Caki2 (cell line): ENCODE measurements at regions not wholly inside any gene's neighbourhood (a gene's known extent, or its start where the extent isn't known, plus 50 kb on each side); places are given as distances from the start of the nearest gene placed in this dataset.

Experiments used
- DNase-seq: peaks from one replicate; pipeline ENCODE4 v3.0.0-alpha.2; 2015; ENCODE audit warnings: low read depth
- in situ Hi-C: cut with HindIII; loops from 2 replicates; pipeline ENCODE4 v1.10.0; 2016; ENCODE audit warnings: low sequenced_read_pairs, low pct_unique_long_range_greater_than_20kb, mixed read lengths

- no peak for DNase-seq
- in situ Hi-C loops: no loop called here
Measured at GRCh38 chr4:81562093-81562492, 90.4 kb upstream of the RASGEF1B start.

DNA sequence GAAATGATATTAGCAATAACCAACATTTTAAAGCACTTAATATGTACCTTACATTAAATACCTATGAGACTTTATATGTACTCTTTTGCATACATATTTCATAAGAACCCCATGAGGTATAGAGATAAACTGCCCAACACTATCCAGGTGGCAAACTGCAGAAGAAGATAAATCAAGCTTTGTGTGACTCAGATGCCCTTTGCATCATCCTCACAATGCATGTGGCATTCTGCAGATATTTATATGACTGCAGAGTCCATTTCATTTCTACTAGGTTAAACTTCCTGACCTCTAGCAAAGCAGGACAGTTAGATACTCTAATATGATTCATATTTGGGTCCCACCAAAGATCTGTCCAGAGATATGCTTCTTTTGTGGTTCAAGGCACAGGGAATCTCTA is 85.6 kb upstream of the RASGEF1B start:
- in situ Hi-C loops: no loop called here
- no peak for DNase-seq

DNA sequence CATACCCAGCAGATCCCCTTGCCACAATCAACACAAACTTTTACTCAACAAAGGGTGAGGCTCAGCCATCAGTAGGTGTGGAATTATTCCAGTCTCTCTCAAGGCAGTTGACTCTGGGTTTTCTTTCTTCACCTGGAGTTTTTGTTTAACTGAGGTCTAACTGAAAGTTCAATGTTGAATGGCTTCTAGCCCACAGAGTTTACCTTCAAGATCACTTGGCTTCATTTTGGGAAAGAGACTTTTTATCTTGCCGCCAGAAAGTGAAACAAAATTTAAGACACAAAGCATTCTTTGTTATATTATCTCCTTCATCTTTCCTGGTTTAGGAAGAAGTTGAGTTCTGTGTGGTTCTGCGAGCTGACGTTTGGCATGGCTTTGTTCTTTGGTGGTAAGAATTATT is 83.8 kb upstream of the RASGEF1B start:
- in situ Hi-C loops: no loop called here
- no peak for DNase-seq

- no peak for DNase-seq
- in situ Hi-C loops: no loop called here
Measured at GRCh38 chr4:81552086-81552485, 80.4 kb upstream of the RASGEF1B start.

GRCh38 chr4:81550388-81550859 is 78.7 kb upstream of the RASGEF1B start:
- in situ Hi-C loops: no loop called here
- no peak for DNase-seq

- in situ Hi-C loops: no loop called here
- no peak for DNase-seq
Measured at GRCh38 chr4:81549984-81550383, 78.3 kb upstream of the RASGEF1B start.

DNA sequence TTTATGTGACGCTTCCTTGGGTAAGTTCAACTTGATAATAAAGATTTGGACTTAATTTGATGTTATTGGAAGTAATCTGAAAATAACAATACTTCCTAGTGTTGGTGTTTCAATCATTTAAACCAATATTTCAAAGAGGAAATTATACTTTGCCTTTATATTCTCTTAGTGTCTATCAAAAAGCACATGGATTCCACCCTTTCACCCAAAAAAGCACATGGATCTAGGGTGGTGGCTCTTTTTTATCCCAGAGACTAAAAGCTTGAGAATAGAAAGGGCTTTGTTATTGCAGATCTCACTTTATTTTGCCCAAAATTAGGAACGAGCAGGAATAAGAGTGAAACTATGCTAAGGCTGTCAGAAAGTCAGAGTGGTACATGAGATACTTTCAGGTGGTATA is 75.1 kb upstream of the RASGEF1B start:
- in situ Hi-C loops: no loop called here
- DNase-seq: no peak

GRCh38 chr4:81541161-81541945 is 69.6 kb upstream of the RASGEF1B start:
- DNase-seq: no peak
- in situ Hi-C loops: no loop called here

GRCh38 chr4:81538716-81539427 is 67.2 kb upstream of the RASGEF1B start:
- in situ Hi-C loops: no loop called here
- DNase-seq: no peak

DNA sequence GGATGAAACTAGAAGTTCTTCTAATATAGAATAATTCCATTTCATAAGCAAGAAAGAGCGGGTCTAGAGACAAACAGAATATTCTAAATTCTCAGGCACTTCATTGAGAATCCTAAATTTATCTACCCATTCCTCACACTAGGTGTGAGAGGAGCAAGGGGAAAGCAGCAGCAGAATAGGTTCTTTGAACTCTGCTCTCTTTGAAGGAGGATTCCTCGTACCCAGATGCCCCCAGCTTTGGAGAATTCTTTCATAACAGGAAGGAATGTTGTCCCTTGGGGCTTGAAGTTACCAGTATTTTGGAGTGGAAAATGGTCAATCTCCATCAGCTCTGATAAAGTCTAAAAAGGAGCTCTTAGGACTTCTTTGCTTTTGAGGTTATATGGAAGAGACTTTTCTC is 59.7 kb upstream of the RASGEF1B start:
- in situ Hi-C loops: no loop called here
- no peak for DNase-seq

DNA sequence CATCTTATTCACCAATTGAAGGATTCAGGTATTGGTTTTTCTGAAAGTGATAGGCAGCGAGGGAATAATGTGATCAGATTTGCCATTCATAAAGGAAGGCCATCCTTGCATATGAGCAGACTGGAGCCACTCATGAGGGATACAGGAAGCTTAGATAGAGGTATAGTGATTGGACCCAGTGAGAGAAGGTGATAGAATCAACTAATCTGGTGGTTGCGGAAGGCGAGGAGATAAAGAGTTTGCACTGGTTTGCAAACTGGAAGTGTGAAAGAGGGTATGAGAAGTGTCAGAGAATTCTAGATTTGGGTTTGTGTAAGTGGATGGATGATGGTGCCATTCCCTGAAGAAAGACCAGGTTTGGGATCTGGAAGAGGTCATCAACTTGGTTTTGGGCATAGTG is 57.3 kb upstream of the RASGEF1B start:
- no peak for DNase-seq
- in situ Hi-C loops: no loop called here

DNA sequence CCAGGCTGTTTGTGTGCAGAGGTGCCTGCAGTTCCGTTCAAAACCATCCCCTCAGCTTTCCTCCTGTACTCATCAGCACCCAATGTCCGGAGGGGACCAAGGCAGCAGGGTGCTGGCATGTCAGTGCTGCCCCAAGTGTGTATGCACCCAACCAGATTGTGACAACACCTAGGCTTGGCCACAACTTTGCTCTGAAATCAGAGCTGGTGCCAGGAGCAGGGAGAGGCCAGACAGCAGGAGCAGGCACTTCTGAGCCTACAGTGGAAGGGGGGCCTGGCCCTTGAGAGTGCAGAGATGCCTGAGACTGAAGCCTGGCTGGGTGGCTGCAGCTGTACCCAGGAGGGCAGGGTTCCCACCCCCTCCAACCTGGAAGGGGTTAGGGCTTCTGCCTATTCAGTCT is 56.5 kb upstream of the RASGEF1B start:
- DNase-seq: no peak
- in situ Hi-C loops: no loop called here

DNA sequence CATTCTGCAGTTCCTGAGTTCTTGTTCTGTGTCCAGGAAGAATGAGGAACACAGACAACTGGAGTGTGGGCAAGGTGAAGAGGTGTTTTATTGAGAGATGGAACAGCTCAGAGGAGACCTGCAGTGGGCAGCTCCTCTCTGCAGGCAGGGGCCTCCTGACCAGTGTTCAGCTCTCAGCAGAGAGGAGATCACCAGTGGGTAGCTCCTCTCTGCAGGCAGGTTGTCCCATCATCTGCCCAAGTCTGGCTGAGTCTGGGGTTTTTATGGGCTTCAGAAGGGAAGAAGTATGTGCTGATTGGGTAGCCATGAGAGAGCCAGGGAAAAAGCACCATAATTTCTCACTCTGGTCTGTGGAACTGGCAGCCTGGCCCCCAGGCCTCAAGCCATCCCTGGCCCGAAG is 56.0 kb upstream of the RASGEF1B start:
- in situ Hi-C loops: no loop called here
- DNase-seq: no peak

DNA sequence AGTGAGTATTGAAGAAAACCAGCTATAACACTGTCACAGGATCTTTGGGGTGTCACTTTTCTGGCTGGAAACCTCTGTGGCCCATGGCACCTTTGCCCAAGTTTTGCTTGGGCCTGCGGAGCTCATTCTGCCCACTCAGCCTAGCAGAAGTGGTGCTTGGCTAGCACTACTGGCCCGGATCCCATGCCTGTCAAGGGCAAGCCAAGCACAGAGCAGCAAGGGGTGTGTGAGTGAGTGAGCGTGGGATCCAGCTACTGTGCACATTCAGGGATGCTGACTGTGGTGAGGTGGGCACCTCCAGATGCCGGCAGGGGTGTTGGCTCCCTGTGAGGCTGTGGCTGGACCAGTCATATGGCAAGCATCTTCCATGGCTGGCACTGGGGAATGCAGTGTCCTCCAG is 55.4 kb upstream of the RASGEF1B start:
- in situ Hi-C loops: no loop called here
- no peak for DNase-seq

GRCh38 chr4:81526706-81527105 is 55.0 kb upstream of the RASGEF1B start:
- no peak for DNase-seq
- in situ Hi-C loops: no loop called here

DNA sequence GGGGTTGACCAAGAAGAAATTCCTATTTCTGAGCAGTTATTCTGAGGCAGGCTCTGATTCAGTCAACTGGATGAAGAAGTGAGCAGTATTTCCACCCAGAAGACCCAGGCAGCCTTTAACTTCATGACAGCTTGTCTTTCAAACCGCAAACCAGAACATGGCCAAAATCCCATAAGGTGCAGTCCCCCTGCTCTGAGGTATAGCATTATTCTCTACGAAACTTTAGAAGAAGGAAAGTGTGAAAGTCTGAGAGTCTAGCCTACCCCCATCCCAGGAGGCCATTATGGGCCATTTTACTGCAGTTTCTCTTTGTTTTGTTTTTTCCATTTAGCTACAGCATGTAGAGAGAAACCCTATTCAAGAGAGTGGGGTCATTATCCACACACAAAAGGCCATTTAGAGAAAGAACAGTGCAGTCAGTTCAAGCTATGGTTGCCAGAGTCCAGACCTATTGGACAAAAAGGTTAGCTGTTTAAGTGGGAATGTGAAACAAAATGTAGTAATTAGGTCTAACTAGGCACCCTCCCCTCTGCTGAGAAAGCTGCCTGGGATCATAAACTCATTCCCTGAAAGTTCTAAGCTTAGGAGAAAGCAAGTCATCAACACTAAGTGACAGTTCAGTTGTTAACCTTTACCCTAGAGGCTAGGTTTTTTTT is 52.1 kb upstream of the RASGEF1B start:
- no peak for DNase-seq
- in situ Hi-C loops: no loop called here

DNA sequence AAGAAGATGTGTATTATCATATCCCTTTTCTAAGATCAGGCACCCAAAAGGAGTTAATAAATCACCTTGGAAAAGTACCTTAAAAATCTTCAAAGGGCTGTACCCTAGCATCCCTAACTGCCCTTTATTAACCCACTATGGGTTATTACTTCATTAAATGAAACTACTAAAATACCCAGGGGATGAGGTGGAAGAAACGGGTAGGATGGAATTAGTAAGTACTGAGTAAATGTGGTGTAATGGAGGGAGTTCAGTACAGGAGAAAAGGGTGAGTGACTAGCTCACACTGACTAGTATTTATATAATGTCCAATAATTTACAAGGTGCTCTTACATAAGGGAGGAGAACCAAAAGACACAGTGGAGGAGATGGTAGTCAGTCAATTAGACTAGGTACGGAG is 51.0 kb upstream of the RASGEF1B start:
- DNase-seq: no peak
- in situ Hi-C loops: no loop called here

- in situ Hi-C loops: no loop called here
- no peak for DNase-seq
Measured at GRCh38 chr4:81521708-81522107, 50.0 kb upstream of the RASGEF1B start.
